T-helper 17 cell (primary cell): ENCODE measurements at regions not wholly inside any gene's neighbourhood (a gene's known extent, or its start where the extent isn't known, plus 50 kb on each side); places are given as distances from the start of the nearest gene placed in this dataset.
"Not testable (repeated sequence)": the region's sequence is repeated elsewhere in the genome, so short reads cannot be mapped to it uniquely, and the experiment has no call there.

Source experiments
- ATAC-seq: fragments of 150-1000 bp; cut with Tn5 transposase; 2 replicates; pipeline ENCODE4 v1.10.0; 2021; ENCODE audit warnings: mild to moderate bottlenecking, moderate library complexity
- DNase-seq, 3 donors: peaks; one replicate each; pipeline versions ENCODE4 v3.0.0 to v3.0.0-alpha.2; 2020 to 2021
- H3K9me3 ChIP-seq: one replicate; pipeline ENCODE4 v1.7.0; 2013; ENCODE audit warnings: low read length, mild to moderate bottlenecking; ENCODE audit not compliant: control insufficient read depth, poor library complexity, severe bottlenecking
- H3K27ac Mint-ChIP-seq: one replicate; pipeline ENCODE4 v1.8.0; 2022; ENCODE audit warnings: mild to moderate bottlenecking, moderate library complexity, mixed read lengths
- H3K27me3 Mint-ChIP-seq: one replicate; pipeline ENCODE4 v1.8.0; 2022; ENCODE audit warnings: mixed read lengths
- H3K36me3 Mint-ChIP-seq: one replicate; pipeline ENCODE4 v1.8.0; 2022; ENCODE audit warnings: low read depth, mixed read lengths
- H3K4me1 Mint-ChIP-seq: one replicate; pipeline ENCODE4 v1.8.0; 2022; ENCODE audit warnings: mild to moderate bottlenecking, mixed read lengths
- H3K4me3 Mint-ChIP-seq: one replicate; pipeline ENCODE4 v1.8.0; 2022; ENCODE audit warnings: mild to moderate bottlenecking, moderate library complexity, mixed read lengths

DNA sequence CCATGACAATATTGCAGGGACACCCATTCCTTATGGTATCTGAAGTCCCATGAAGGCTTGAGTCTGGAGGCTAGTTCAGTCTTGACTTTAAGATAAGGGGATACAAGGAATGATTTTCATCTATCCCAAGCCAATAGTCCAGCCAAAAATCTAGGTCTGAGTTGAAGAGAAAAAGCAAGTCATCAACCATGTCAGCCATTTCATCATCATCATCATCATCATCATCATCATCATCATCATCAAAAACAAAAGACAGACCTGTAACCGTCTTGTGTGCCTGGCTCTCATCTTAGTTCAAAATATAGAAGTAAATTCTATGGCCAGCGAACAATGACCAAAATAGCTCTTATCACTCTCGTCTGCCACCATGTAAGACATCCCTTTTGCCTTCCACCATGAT is 59.5 kb upstream of the FAM90A26 start:
- H3K4me3 Mint-ChIP-seq, H3K9me3 ChIP-seq, H3K4me1 Mint-ChIP-seq, ATAC-seq, DNase-seq, H3K27ac Mint-ChIP-seq, H3K36me3 Mint-ChIP-seq: not testable (repeated sequence)
- H3K27me3 Mint-ChIP-seq = peaks cover 13% of the 10 kb centered on the region

DNA sequence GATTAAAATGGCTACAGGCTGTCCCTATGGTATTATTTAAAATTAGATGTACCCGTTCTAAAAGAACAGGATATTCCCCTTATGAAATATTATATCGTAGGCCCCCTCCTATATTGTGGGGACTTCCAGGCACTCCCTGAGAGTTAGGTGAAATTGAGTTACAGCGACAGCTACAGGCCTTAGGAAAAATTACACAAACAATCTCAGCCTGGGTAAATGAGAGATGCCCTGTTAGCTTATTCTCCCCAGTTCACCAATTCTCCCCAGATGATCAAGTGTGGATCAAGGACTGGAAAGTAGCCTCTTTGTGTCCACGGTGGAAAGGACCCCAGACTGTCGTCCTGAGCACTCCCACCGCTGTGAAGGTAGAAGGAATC is 67.1 kb upstream of the FAM90A26 start:
- H3K27ac Mint-ChIP-seq, ATAC-seq, H3K36me3 Mint-ChIP-seq, H3K9me3 ChIP-seq, DNase-seq, H3K27me3 Mint-ChIP-seq, H3K4me1 Mint-ChIP-seq, H3K4me3 Mint-ChIP-seq: not testable (repeated sequence)

DNA sequence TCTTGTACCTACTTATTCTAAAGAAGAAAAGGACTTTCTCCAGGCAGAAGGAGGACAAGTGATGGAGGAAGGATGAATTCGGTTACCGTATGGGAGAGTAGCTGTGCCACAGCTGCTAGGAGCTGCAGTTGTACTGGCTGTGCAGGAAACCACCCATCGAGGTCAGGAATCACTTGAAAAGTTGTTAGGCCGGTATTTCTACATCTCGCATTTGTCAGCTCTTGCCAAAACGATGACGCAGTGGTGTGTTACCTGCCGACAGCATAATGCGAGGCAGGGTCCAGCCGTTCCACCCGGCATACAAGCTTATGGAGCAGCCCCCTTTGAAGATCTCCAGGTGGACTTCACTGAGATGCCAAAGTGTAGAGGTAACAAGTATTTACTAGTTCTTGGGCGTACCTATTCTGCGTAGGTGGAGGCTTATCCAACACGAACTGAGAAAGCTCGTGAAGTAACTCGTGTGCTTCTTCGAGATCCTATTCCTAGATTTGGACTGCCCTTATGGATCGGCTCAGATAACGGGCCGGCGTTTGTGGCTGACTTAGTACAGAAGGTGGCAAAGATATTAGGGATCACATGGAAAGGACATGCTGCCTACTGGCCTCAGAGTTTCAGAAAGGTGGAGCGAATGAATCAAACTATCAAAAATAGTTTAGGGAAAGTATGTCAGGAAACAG is 67.6 kb upstream of the FAM90A26 start:
- not testable (repeated sequence) for H3K9me3 ChIP-seq, H3K36me3 Mint-ChIP-seq, DNase-seq, H3K27me3 Mint-ChIP-seq, H3K4me3 Mint-ChIP-seq, ATAC-seq, H3K4me1 Mint-ChIP-seq, H3K27ac Mint-ChIP-seq

DNA sequence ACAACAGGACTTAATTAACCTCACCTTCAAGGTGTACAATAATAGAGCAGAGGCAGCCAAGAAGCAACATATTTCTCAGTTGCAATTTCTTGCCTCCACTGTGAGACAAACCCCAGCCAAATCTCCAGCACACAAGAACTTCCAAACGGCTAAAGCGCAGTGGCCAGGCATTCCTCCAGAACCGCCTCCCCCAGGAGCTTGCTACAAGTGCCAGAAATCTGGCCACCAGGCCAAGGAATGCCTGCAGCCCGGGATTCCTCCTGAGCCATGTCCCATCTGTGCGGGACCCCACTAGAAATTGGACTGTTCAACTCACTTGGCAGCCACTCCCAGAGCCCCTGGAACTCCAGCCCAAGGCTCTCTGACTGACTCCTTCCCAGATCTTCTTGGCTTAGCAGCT is 73.9 kb upstream of the FAM90A26 start:
- H3K9me3 ChIP-seq, H3K27ac Mint-ChIP-seq, DNase-seq, H3K4me1 Mint-ChIP-seq, H3K36me3 Mint-ChIP-seq, ATAC-seq, H3K4me3 Mint-ChIP-seq, H3K27me3 Mint-ChIP-seq: not testable (repeated sequence)

DNA sequence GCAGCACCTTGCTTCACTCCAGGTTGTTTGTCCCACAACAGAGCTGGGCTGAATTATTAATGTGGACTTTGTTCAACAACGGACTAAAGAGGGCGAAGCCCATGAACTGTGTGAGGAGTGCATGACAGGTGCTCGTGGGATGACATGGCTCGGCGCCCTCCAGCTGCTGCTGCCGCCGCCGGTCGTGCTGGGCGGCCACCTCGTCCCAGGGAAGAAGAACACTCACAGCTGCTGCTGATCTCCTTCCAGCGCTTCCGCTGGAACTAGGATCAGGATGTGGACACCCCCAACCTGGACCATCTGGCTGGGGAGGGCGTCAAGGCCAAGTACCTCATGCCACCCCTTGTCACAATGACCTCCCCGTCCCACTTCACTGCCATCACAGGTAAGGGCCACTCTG is 91.4 kb upstream of the FAM90A26 start:
- DNase-seq, H3K9me3 ChIP-seq, H3K4me1 Mint-ChIP-seq, H3K4me3 Mint-ChIP-seq, H3K36me3 Mint-ChIP-seq, H3K27me3 Mint-ChIP-seq, ATAC-seq, H3K27ac Mint-ChIP-seq: not testable (repeated sequence)

DNA sequence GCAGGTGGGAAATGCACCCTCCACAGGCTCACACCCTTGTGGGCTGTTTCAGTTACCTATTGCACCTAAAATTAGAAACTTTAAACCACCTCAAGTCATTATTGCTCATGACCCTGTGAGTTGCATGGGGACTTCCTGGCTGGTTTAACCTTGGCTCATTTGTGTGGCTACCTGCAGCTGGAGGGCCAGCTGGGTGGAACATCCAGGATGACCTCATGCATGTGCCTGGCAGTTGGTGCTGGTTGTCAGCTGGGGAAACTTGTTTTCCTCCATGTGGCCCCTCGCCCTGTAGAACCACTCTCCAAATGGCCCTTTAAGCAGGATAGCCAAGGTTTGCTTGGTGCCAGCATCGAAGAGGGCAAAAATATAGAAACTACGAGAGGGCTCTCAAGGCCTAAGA is 93.2 kb upstream of the FAM90A26 start:
- not testable (repeated sequence) for H3K4me1 Mint-ChIP-seq, H3K27me3 Mint-ChIP-seq, H3K9me3 ChIP-seq, DNase-seq, H3K27ac Mint-ChIP-seq, H3K4me3 Mint-ChIP-seq, H3K36me3 Mint-ChIP-seq, ATAC-seq

DNA sequence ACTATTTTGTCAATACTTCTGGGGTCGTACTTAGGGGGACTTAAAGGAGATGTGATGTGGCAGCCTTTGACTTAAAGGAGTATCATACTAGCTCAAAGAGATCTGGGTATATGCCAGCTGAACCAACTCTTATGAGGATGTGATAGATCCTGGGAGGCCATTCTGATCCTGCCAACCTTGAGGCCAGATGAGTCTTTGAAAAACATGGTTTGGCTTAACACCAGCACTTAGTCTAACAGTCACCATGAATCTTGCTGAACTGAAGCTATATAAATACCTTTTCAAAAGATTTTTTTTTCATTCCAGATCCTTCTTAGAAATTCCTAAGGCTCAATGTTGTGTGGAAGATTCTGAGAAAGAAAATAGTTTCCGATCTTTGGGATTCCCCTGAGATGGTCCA is 93.7 kb upstream of the FAM90A26 start:
- not testable (repeated sequence) for DNase-seq, H3K9me3 ChIP-seq, H3K36me3 Mint-ChIP-seq, H3K4me1 Mint-ChIP-seq, H3K27ac Mint-ChIP-seq, H3K4me3 Mint-ChIP-seq, H3K27me3 Mint-ChIP-seq, ATAC-seq

DNA sequence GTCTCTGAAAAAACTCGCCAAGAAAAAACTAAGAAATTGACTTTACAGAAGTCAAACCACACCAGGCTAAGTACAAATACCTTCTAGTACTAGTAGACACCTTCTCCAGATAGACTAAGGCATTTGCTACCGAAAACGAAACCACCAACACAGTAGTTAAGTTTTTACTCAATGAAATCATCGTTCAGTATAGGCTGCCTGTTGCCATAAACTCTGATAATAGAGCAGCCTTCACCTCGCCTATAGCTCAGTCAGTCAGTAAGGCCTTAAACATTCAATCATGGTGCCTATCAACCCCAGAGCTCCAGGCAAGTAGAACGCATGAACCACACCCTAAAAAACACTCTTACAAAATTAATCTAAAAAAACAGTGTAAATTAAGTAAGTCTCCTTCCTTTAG is 96.8 kb upstream of the FAM90A26 start:
- not testable (repeated sequence) for ATAC-seq, H3K4me1 Mint-ChIP-seq, H3K27me3 Mint-ChIP-seq, H3K27ac Mint-ChIP-seq, H3K4me3 Mint-ChIP-seq, H3K9me3 ChIP-seq, DNase-seq, H3K36me3 Mint-ChIP-seq

DNA sequence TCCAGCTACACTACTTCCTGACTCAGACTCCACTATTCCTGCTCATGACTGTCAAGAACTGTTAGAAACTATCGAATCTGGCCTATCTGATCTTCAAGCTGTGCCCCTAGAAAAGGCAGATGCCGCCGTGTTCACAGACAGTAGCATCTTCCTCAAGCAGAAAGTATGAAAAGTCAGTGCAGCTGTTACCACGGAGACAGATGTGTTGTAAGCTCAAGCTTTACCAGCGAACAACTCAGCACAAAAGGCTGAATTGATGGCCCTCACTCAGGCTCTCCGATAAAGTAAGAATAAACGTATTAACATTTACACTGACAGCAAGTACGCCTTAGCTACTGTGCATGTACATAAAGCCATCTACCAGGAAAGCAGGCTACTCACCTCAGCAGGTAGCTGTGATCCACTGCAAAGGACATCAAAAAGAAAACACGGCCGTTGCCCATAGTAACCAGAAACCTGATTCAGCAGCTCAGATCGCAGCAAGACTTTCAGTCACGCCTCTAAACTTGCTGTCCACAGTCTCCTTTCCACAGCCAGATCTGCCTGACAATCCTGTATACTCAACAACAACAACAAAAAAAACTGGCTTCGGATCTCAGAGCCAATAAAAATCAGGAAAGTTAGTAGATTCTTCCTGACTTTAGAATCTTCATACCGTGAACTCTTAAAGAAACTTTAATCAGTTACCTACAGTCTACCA is 97.5 kb upstream of the FAM90A26 start:
- not testable (repeated sequence) for H3K36me3 Mint-ChIP-seq

DNA sequence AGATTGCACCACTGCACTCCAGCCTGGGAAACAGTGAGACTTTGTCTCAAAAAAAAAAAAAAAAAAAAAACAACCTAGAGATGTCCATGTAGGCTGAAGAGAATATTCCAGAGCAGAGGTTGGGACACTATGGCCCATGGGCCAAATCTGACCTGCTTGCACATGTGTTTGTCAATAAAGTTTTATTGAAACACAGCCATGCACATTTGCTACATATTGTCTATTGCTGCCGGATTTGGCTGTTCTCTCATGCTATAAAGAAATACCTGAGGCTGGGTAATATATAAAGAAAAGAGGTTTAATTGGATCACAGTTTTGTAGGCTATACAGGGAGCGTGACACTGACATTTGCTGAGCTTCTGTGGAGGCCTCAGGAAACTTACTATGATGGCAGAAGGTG is 102.3 kb upstream of the FAM90A26 start:
- H3K36me3 Mint-ChIP-seq = not testable (repeated sequence)

More for the DNA sequence above, 97.5 kb upstream of the FAM90A26 start:
- H3K27ac Mint-ChIP-seq, H3K27me3 Mint-ChIP-seq, H3K4me3 Mint-ChIP-seq, H3K4me1 Mint-ChIP-seq, DNase-seq, H3K9me3 ChIP-seq, ATAC-seq: not testable (repeated sequence)

DNA sequence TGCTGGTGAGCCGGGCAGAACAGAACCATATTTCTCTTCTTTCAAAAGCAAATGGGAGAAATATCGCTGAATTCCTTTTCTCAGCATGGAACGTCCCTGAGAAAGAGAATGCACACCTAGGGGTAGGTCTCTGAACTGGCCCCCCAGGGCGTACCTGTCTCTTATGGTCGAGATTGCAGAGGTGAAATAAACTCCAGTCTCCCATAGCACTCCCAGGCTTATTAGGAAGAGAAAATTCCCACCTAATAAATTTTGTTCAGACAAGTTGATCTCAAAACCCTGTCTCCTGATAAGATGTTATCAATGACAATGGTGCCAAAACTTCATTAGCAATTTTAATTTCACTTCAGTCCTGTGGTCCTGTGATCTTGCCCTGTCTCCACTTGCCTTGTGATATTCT is 106.6 kb upstream of the FAM90A26 start:
- not testable (repeated sequence) for H3K27me3 Mint-ChIP-seq, ATAC-seq, H3K4me1 Mint-ChIP-seq, H3K36me3 Mint-ChIP-seq, DNase-seq, H3K27ac Mint-ChIP-seq, H3K4me3 Mint-ChIP-seq, H3K9me3 ChIP-seq

More for the DNA sequence above, 102.3 kb upstream of the FAM90A26 start:
- not testable (repeated sequence) for H3K4me1 Mint-ChIP-seq, H3K27me3 Mint-ChIP-seq, H3K27ac Mint-ChIP-seq, DNase-seq, H3K9me3 ChIP-seq, ATAC-seq, H3K4me3 Mint-ChIP-seq

DNA sequence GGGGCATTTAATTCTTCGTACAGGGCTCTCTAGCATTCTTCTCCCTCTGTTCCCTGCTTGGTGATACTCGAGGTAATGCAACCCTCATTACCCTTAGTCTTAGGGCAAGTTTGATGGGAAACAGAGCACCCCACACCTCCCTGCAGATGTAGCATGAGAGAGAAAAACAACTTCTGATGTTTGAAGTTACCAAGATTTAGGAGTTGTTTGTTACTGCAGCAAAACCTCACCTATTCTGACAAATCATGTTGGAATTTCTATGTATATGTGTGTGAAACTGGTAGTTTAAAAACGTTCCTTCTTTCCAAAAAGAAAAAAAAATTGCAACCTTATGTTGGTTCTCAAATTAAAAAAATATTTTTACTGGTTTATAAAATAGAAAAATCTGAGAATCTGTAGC is 145.3 kb upstream of the FAM90A26 start:
- not testable (repeated sequence) for DNase-seq, H3K4me1 Mint-ChIP-seq, H3K27ac Mint-ChIP-seq, H3K36me3 Mint-ChIP-seq, H3K4me3 Mint-ChIP-seq, H3K9me3 ChIP-seq, ATAC-seq
- peaks cover 14% of the 10 kb centered on the region for H3K27me3 Mint-ChIP-seq

DNA sequence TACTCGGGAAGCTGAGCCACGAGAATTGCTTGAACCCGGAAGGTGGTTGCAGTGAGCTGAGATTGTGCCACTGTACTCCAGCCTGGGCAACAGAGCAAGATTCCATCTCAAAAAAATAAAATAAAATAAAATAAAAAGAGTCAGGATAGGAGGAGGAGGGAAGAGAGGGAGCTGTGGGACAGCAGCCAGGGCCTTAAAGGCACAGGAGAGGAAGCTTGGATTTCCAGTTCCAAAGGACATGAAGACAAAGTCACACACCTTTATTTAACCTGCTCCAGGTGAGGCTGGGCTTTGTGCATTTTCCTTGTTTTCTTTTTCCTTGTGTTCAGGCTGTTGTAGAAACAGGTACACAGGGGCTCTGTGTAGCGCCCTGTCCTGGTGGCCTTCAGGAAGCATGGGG is 138.2 kb upstream of the HMX1 start:
- H3K27ac Mint-ChIP-seq, H3K9me3 ChIP-seq, H3K4me1 Mint-ChIP-seq, H3K4me3 Mint-ChIP-seq, DNase-seq, H3K36me3 Mint-ChIP-seq, H3K27me3 Mint-ChIP-seq, ATAC-seq: not testable (repeated sequence)

DNA sequence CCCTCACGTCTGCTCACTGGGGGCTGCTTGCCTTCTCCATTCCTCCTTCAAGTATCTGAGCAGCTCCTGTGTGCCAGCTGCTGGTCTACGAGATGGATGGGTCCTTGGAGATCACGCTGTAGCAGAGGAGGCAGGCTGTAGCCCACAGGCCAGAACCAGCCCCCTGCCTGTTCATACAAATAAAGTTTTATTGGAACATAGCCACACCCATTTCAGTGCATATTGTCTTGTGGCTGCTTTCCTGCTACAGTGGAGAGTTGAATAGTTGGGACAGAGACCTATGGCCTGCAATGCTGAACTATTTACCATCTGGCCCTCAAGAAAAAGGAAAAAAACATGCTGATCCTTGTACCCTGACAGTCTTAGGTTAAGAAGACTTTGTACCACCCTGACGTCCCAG is 136.8 kb upstream of the HMX1 start:
- H3K36me3 Mint-ChIP-seq, ATAC-seq, H3K4me3 Mint-ChIP-seq, H3K27me3 Mint-ChIP-seq, DNase-seq, H3K9me3 ChIP-seq, H3K27ac Mint-ChIP-seq, H3K4me1 Mint-ChIP-seq: not testable (repeated sequence)
